HCT116 (cell line): ENCODE measurements at regions not wholly inside any gene's neighbourhood (a gene's known extent, or its start where the extent isn't known, plus 50 kb on each side); places are given as distances from the start of the nearest gene placed in this dataset.

Experiments used
- ATAC-seq: fragments of 200-7000 bp; cut with Tn5 transposase; 2 replicates; pipeline ENCODE4 v1.9.1; 2020; ENCODE audit warnings: mild to moderate bottlenecking, moderate library complexity
- BruUV-seq: library from RNA; stranded (reverse); fragments of 400-500 nt; replicated peaks from 2 replicates; lab custom pipeline; 2021; lab: Mats Ljungman, UMichigan
- CTCF ChIA-PET: fragments of 300-600 bp; sonication (Branson Sonifier 250); formaldehyde crosslinking; loops from one replicate; lab custom pipeline; 2021; ENCODE audit warnings: antibody characterized with exemption; lab: Charles Lee
- POLR2A ChIA-PET: fragments of 300-600, 350-600 bp; sonication (Branson Sonifier 250); formaldehyde crosslinking; loops from one replicate; lab custom pipeline; 2021; ENCODE audit warnings: antibody characterized with exemption; lab: Charles Lee
- RAD21 ChIA-PET, 2 experiments: fragments of 300-600 bp; sonication (Branson Sonifier 250); formaldehyde crosslinking; loops; one replicate each; lab custom pipeline; 2023; ENCODE audit warnings: low total read pairs in 2 of 2; ENCODE audit not compliant: uncharacterized antibody in 2 of 2, unreplicated experiment in 2 of 2, low non-redundant PET in 1 of 2; lab: Charles Lee
- DNase-seq: peaks from one replicate; pipeline ENCODE4 v3.0.0-alpha.2; 2010; ENCODE audit warnings: low read depth, low spot score
- H2AFZ ChIP-seq: fragments of 200-600 bp; shearing (Covaris generic), sonication (generic); 2 replicates; pipeline ENCODE4 v1.6.1; 2017; ENCODE audit warnings: low read depth, mixed run types, mixed read lengths, antibody characterized with exemption, low read length; ENCODE audit not compliant: poor library complexity, severe bottlenecking
- H3K27ac ChIP-seq: 2 replicates; pipeline ENCODE4 v1.5.1; 2012; ENCODE audit warnings: low read depth, low read length
- H3K27me3 ChIP-seq: fragments of 200-600 bp; sonication (generic); 2 replicates; pipeline ENCODE4 v1.6.1; 2016; ENCODE audit warnings: mixed run types, low read length, mixed read lengths; ENCODE audit not compliant: insufficient read depth
- H3K36me3 ChIP-seq, 2 experiments: fragments of 200-500 bp in 1 of 2; fragments of 200-600 bp in 1 of 2; sonication (Bioruptor generic) in 1 of 2; sonication (generic) in 1 of 2; 2 replicates each; pipeline versions ENCODE4 v1.5.1 to v1.6.1; 2014 to 2016; ENCODE audit warnings: low read length in 2 of 2, inconsistent platforms in 1 of 2, mixed read lengths in 1 of 2, mixed run types in 1 of 2; ENCODE audit not compliant: insufficient read depth in 2 of 2, control insufficient read depth in 1 of 2
- H3K4me1 ChIP-seq, 2 experiments: fragments of 200-600 bp in 1 of 2; sonication (generic) in 1 of 2; 2 replicates each; pipeline versions ENCODE4 v1.5.1 to v1.6.1; 2012 to 2017; ENCODE audit warnings: low read length in 2 of 2, inconsistent platforms in 1 of 2, mild to moderate bottlenecking in 1 of 2, mixed read lengths in 1 of 2, mixed run types in 1 of 2, moderate library complexity in 1 of 2; ENCODE audit not compliant: insufficient read depth in 2 of 2, control insufficient read depth in 1 of 2
- H3K4me2 ChIP-seq: fragments of 200-600 bp; sonication (generic); 2 replicates; pipeline ENCODE4 v1.6.1; 2017; ENCODE audit warnings: mixed run types, low read length, mixed read lengths
- H3K4me3 ChIP-seq, 2 experiments: fragments of 200-600 bp in 1 of 2; sonication (generic) in 1 of 2; replicated peaks in 1 of 2; 2 replicates each; pipeline ENCODE4 v1.5.1; 2011 to 2016; ENCODE audit warnings: low read length in 2 of 2, control low read depth in 1 of 2, low read depth in 1 of 2, mild to moderate bottlenecking in 1 of 2, mixed read lengths in 1 of 2, mixed run types in 1 of 2
- H3K79me2 ChIP-seq: fragments of 200-600 bp; sonication (generic); 2 replicates; pipeline ENCODE4 v1.6.1; 2017; ENCODE audit warnings: mild to moderate bottlenecking, mixed run types, low read length, moderate library complexity, mixed read lengths; ENCODE audit not compliant: insufficient read depth
- H3K9ac ChIP-seq: fragments of 200-600 bp; sonication (generic); 2 replicates; pipeline ENCODE4 v1.6.1; 2016; ENCODE audit warnings: low read length, mixed read lengths
- H3K9me2 ChIP-seq: fragments of 200-600 bp; sonication (generic), shearing (Covaris generic); 2 replicates; pipeline ENCODE4 v1.6.1; 2017; ENCODE audit warnings: mixed run types, mild to moderate bottlenecking, moderate library complexity; ENCODE audit not compliant: insufficient read depth
- H3K9me3 ChIP-seq, 2 experiments: fragments of 200-500 bp in 1 of 2; fragments of 200-600 bp in 1 of 2; sonication (Bioruptor generic) in 1 of 2; sonication (generic) in 1 of 2; 2 replicates each; pipeline ENCODE4 v1.6.1; 2014 to 2017; ENCODE audit warnings: low read length in 2 of 2, mixed read lengths in 2 of 2, inconsistent platforms in 1 of 2, low read depth in 1 of 2, mild to moderate bottlenecking in 1 of 2, mixed run types in 1 of 2, moderate library complexity in 1 of 2; ENCODE audit not compliant: control insufficient read depth in 1 of 2, insufficient read depth in 1 of 2
- H4K20me1 ChIP-seq: fragments of 200-600 bp; sonication (generic), shearing (Covaris generic); 2 replicates; pipeline ENCODE4 v1.6.1; 2017; ENCODE audit warnings: mixed run types, mild to moderate bottlenecking, moderate library complexity; ENCODE audit not compliant: insufficient read depth
- CBX3 ChIP-seq: IDR thresholded peaks from 2 replicates; pipeline ENCODE4 v1.6.1; 2012; ENCODE audit warnings: low read depth
- CEBPB ChIP-seq: IDR thresholded peaks from 2 replicates; pipeline ENCODE4 v1.6.1; 2012; ENCODE audit warnings: low read depth
- EGR1 ChIP-seq: IDR thresholded peaks from 2 replicates; pipeline ENCODE4 v1.6.1; 2012; ENCODE audit warnings: low read depth
- EZH2 ChIP-seq: fragments of 200-600 bp; sonication (generic); IDR thresholded peaks from 2 replicates; pipeline ENCODE4 v1.6.1; 2017; ENCODE audit warnings: antibody characterized with exemption, mixed run types
- EZH2phosphoT487 ChIP-seq: fragments of 200-600 bp; IDR thresholded peaks from 2 replicates; pipeline ENCODE4 v1.6.1; 2018; ENCODE audit warnings: antibody characterized with exemption, borderline replicate concordance
- FOSL1 ChIP-seq: IDR thresholded peaks from 2 replicates; pipeline ENCODE4 v1.6.1; 2012; ENCODE audit warnings: low read depth
- JUND ChIP-seq: IDR thresholded peaks from 2 replicates; pipeline ENCODE4 v1.6.1; 2012
- MAX ChIP-seq: IDR thresholded peaks from 2 replicates; pipeline ENCODE4 v1.6.1; 2012
- POLR2A ChIP-seq: IDR thresholded peaks from 2 replicates; pipeline ENCODE4 v1.7.0; 2011; ENCODE audit warnings: borderline replicate concordance; ENCODE audit not compliant: insufficient read depth, insufficient read length; ENCODE audit errors: extremely low read depth
- POLR2AphosphoS5 ChIP-seq: IDR thresholded peaks from 2 replicates; pipeline ENCODE4 v1.6.1; 2011; ENCODE audit warnings: mild to moderate bottlenecking, low read depth, low read length, moderate library complexity
- RAD21 ChIP-seq: IDR thresholded peaks from 2 replicates; pipeline ENCODE4 v1.6.1; 2012; ENCODE audit warnings: low read depth, mild to moderate bottlenecking
- SIN3A ChIP-seq: IDR thresholded peaks from 2 replicates; pipeline ENCODE4 v1.6.1; 2012; ENCODE audit warnings: low read depth
- SP1 ChIP-seq: IDR thresholded peaks from 2 replicates; pipeline ENCODE4 v1.6.1; 2012; ENCODE audit warnings: low read depth
- SRF ChIP-seq: IDR thresholded peaks from 2 replicates; pipeline ENCODE4 v1.6.1; 2012; ENCODE audit warnings: low read depth
- TCF7L2 ChIP-seq: IDR thresholded peaks from 2 replicates; pipeline ENCODE4 v1.7.0; 2011; ENCODE audit warnings: borderline replicate concordance, inconsistent platforms; ENCODE audit not compliant: insufficient read depth, insufficient read length; ENCODE audit errors: extremely low read depth
- YY1 ChIP-seq: IDR thresholded peaks from 2 replicates; pipeline ENCODE4 v1.6.1; 2011; ENCODE audit warnings: low read length, low read depth, moderate library complexity, mild to moderate bottlenecking; ENCODE audit not compliant: insufficient replicate concordance; ENCODE audit errors: extremely low read depth
- ZBTB33 ChIP-seq: IDR thresholded peaks from 2 replicates; pipeline ENCODE4 v1.6.1; 2011; ENCODE audit warnings: mild to moderate bottlenecking, low read length, moderate library complexity; ENCODE audit not compliant: insufficient replicate concordance; ENCODE audit errors: extremely low read depth
- ZFX ChIP-seq: fragments of 450-650 bp; IDR thresholded peaks from 2 replicates; pipeline ENCODE4 v1.6.1; 2017
- ZNF274 ChIP-seq: fragments of 200-500 bp; sonication (Bioruptor generic); IDR thresholded peaks from 2 replicates; pipeline ENCODE4 v1.6.1; 2014; ENCODE audit warnings: mild to moderate bottlenecking, low read depth, low read length, inconsistent platforms
- intact Hi-C: fragments of 100-400 bp; cut with micrococcal nuclease; formaldehyde crosslinking; loops from 2 replicates; pipeline ENCODE4 v1.10.0; 2022

- H3K27ac ChIP-seq, result no peak overlapping the region
- DNase-seq (no peak), ATAC-seq (no peak)
- H3K9ac ChIP-seq, result no peak overlapping the region
- no peaks in the 10 kb centered on the region for H3K9me2 ChIP-seq
- BruUV-seq, result no TSS peak
- intact Hi-C loops, result loop anchor here (10.0 kb wide), 1 partner anchor 293 kb away; the partner anchor contains the start of gene TBL1XR1
- RAD21 ChIA-PET, result no interaction called here
- POLR2A ChIA-PET, result no interaction called here
- no peak overlapping the region for H3K4me2 ChIP-seq
- no peaks in the 10 kb centered on the region for H3K27me3 ChIP-seq
- no peak overlapping the region for H3K4me3 ChIP-seq
- no peaks in the 10 kb centered on the region for H3K36me3 ChIP-seq
- no peaks in the 10 kb centered on the region for H3K79me2 ChIP-seq
- CTCF ChIA-PET, result no interaction called here
- H2AFZ ChIP-seq, result no peak overlapping the region
- H3K4me1 ChIP-seq, result 0 out of 4 replicates have a peak, but pooled peaks cover 0 to 3% of the 10 kb centered on the region in 2 experiments
- TF ChIP-seq SP1 (no peak), YY1 (no peak), ZFX (no peak), RAD21 (no peak), POLR2A (no peak), FOSL1 (no peak), SIN3A (no peak), ZNF274 (no peak), MAX (no peak), POLR2AphosphoS5 (no peak), SRF (no peak), EZH2 (no peak), EZH2phosphoT487 (no peak), CBX3 (no peak), JUND (no peak), CEBPB (no peak), TCF7L2 (no peak), EGR1 (no peak), ZBTB33 (no peak)
- H3K9me3 ChIP-seq, result no peaks in the 10 kb centered on the region
- no peaks in the 10 kb centered on the region for H4K20me1 ChIP-seq
These were observed 290.4 kb upstream of the TBL1XR1 start for GRCh38 chr3:177487635-177488186.
